ENCODE measurements at regions not wholly inside any gene's neighbourhood (a gene's known extent, or its start where the extent isn't known, plus 50 kb on each side); places are given as distances from the start of the nearest gene placed in this dataset.

GRCh38 chr3:62975566-62975965 lies 100.3 kb upstream of the CADPS start:
- no peak overlapping the region for H3K27ac ChIP-seq
- TF ChIP-seq, protein P1, sequence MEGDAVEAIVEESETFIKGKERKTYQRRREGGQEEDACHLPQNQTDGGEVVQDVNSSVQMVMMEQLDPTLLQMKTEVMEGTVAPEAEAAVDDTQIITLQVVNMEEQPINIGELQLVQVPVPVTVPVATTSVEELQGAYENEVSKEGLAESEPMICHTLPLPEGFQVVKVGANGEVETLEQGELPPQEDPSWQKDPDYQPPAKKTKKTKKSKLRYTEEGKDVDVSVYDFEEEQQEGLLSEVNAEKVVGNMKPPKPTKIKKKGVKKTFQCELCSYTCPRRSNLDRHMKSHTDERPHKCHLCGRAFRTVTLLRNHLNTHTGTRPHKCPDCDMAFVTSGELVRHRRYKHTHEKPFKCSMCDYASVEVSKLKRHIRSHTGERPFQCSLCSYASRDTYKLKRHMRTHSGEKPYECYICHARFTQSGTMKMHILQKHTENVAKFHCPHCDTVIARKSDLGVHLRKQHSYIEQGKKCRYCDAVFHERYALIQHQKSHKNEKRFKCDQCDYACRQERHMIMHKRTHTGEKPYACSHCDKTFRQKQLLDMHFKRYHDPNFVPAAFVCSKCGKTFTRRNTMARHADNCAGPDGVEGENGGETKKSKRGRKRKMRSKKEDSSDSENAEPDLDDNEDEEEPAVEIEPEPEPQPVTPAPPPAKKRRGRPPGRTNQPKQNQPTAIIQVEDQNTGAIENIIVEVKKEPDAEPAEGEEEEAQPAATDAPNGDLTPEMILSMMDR (conservative IDR thresholded peaks at IDR 0.05), result no peak
- TF ChIP-seq ZFX (IDR thresholded peaks at IDR 0.05), result no peak

GRCh38 chr3:62981962-62982361 lies 106.7 kb upstream of the CADPS start:
- TF ChIP-seq, protein P1 (conservative IDR thresholded peaks at IDR 0.05), result no peak
- TF ChIP-seq ZFX (IDR thresholded peaks at IDR 0.05), result no peak
- no peak overlapping the region for H3K27ac ChIP-seq

DNA sequence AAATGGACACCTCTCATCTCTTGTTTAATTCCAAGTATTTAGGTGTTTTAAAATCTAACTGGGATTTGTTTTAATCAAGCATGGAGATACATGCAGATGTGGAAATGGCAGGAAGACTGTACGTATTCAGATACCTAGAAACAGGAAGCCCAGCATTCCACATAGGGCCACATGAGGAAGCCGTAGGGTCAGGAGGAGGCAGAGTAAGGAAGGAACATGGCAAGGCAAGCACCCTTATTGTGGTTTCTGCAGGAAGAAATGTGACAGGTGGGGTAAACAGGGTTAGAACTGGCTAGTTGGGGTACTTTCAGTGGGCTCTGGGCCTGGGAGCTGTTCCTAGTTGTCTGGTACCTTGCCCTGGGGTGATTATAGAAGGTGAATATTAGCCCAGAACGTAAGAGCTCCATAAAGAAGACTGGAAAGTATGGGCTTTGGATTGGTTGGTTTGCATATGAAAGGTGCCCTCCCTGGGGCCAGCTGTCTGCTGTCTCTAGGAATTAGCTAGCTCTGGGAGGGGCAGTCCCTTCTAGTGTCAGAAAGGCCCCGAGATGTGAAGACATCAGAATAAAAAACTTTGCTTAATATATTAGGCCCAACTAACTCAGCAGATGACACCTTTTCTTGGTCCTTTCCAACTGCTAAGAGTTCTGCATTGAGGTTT lies 107.7 kb upstream of the CADPS start:
- no peak for TF ChIP-seq ZFX (IDR thresholded peaks at IDR 0.05)
- TF ChIP-seq, protein P1 (conservative IDR thresholded peaks at IDR 0.05), result no peak
- H3K27ac ChIP-seq, result no peak overlapping the region

DNA sequence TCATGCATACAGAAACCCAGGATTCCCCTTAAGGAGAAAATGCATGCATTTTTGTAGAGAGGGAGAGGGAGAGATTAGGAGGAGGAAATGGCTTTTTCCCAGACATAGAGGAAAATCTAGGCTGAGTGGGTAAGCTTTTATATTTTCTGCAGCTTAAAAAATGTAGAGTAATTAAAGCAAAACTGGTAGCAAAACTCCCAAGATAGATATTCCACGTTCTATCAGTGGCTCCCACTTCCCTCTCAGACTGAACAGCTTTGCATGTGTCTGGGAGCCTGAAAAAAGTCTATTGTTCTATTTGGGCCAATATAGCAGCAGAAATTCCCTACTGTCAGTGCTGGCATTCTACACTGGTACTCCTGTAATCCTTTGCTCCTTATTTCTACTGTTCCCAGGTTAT lies 110.8 kb upstream of the CADPS start:
- no peak overlapping the region for H3K27ac ChIP-seq
- TF ChIP-seq, protein P1 (conservative IDR thresholded peaks at IDR 0.05), result no peak
- no peak for TF ChIP-seq ZFX (IDR thresholded peaks at IDR 0.05)

DNA sequence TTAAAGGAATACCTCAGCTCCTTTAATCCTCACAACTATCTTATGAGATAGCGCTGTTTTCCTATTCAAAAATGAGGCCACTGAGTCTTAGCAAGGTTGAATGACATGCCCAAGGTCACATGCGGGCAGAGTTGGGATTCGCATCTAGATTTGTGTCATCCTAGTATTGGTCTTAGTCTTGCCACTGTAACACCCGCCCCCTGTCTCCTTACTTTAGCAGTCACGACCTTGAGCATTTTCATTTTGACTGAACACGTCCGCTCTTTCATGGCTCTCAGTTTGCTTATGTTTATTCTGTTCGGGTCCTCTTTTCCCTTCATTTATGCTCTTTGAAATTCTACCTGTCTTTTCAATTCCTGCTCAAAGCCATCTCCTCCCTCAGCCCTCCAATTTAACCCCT lies 112.5 kb upstream of the CADPS start:
- TF ChIP-seq, protein P1 (conservative IDR thresholded peaks at IDR 0.05), result no peak
- TF ChIP-seq ZFX (IDR thresholded peaks at IDR 0.05), result no peak
- no peak overlapping the region for H3K27ac ChIP-seq

DNA sequence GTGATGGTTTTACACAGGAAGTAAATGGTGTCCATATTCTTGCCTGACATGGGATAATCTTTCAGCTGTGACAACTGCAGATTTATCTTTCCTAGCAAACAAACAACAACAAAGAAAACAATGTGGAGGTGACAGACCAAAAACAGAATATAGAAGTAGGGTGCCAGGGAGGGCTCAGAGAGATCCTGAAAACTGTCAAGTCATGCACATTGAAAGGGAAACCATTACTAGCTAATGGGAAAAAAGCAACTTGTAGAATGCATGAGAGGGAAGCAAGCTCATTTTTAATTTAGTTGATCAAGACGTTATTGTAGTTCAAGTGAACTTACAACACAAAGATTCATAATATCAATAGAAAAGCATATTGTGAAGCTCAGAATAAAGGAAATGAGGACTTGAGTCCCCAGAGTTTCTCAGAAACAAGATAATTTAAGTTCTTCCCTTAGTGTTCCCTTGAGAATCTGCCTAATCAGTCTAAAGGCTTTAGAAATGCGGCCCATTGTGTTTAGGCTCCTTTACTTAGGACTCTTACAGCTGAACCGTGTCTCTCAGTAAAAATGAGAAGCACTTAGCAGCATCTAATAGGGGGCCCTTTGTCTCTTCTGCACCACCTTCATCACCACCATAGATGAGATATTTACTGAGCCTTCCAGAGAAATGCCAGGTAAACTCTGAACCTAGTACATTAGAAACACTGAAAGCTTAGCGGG lies 115.6 kb upstream of the CADPS start:
- no peak for TF ChIP-seq ZFX (IDR thresholded peaks at IDR 0.05)
- TF ChIP-seq, protein P1 (conservative IDR thresholded peaks at IDR 0.05), result no peak

DNA sequence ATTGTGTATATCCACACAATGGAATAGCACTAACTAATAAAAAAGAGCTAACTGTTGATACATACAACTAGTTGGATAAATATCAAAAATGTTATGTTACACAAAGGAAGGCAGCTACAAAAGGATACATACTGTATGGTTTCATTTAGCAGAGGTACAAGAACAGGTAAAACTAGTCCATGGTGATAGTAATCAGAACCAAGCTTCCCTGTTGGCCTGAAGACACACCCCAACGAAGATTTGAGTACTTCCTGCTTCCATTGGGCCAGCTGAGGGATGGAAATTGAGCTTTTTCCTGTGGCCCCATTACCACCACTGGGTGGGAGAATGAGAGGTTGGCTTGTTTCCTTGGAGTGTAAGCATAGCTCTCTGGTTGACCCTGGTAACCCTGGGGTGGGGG lies 117.3 kb upstream of the CADPS start:
- TF ChIP-seq ZFX (IDR thresholded peaks at IDR 0.05), result no peak
- TF ChIP-seq, protein P1 (conservative IDR thresholded peaks at IDR 0.05), result no peak

More for the DNA sequence above, 115.6 kb upstream of the CADPS start:
- H3K27ac ChIP-seq, result no peak overlapping the region

More for the DNA sequence above, 117.3 kb upstream of the CADPS start:
- H3K27ac ChIP-seq, result no peak overlapping the region
